ENCODE measurements at regions not wholly inside any gene's neighbourhood (a gene's known extent, or its start where the extent isn't known, plus 50 kb on each side); places are given as distances from the start of the nearest gene placed in this dataset.

DNA sequence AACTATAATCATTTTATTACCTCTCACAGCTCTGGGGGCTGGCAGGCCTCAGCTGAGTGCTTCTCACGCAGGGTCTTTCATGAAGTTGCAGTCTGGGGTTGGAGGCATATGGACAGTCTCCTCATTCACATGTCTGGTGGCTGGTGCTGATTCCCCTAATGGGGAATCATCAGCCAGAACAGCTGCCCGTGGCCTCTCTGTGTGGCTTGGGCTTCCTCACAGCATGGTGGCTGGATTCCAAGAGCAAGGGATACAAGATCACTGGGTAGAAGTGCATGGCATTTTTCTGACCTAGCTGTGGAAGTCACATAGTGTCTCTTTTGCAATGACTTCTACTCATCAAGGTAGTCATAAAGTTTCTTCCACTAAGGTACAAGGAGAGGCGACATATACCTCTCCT, 59.0 kb upstream of the LAPTM4A start:
- TF ChIP-seq EZH2phosphoT487 (IDR thresholded peaks at IDR 0.05; ENCODE audit: low read depth) (no peak), CTCF (IDR thresholded peaks at IDR 0.05; ENCODE audit: low read depth, low read length) (no peak)

Measured in OCI-LY3 (cell line).